ENCODE measurements at regions not wholly inside any gene's neighbourhood (a gene's known extent, or its start where the extent isn't known, plus 50 kb on each side); places are given as distances from the start of the nearest gene placed in this dataset.
"Not testable (repeated sequence)": the region's sequence is repeated elsewhere in the genome, so short reads cannot be mapped to it uniquely, and the experiment has no call there.

- DNase-seq, result not testable (repeated sequence)
These were observed 55.9 kb upstream of the ACSM6 start for GRCh38 chr10:95137990-95138625.

GRCh38 chr10:95134490-95134889, 59.5 kb upstream of the ACSM6 start:
- DNase-seq, result no peak

- peak; percentile 13 for DNase-seq
These were observed 60.0 kb upstream of the ACSM6 start for GRCh38 chr10:95133997-95134396.

DNA sequence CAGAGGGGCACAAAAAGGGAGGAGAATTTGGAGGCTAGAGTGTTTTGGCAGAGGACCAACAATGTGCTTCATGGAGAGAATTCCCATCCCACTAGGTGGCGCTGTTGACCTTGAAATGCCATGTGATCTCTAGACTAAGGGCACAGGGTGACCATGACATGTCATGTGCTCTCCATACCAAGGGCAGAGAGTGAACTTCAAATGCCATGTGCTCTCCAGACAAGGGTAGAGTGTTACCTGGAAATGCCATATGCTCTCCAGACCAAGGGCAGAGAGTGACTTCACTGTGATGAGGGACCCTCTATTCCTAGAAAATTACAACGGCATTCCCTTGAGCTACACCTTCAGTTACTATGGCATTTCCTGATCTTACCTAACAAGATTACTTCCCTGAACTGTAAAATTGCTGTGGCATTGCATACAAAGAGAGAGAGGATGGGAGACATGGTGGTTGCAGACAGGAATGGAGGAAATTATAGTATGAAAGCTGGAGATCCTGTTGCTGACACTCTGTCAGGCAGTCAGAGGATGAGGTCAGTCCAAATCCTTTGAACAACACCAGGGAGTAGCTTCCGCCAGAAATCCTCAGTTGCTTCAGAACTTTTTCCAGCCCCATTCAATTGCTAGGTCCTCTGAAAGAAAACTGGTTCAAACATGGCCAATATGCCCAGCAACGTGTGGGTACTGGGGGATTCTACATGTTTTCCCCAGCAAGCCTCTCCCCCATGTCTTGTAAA, 60.9 kb upstream of the ACSM6 start:
- DNase-seq, result peak; percentile 95

DNA sequence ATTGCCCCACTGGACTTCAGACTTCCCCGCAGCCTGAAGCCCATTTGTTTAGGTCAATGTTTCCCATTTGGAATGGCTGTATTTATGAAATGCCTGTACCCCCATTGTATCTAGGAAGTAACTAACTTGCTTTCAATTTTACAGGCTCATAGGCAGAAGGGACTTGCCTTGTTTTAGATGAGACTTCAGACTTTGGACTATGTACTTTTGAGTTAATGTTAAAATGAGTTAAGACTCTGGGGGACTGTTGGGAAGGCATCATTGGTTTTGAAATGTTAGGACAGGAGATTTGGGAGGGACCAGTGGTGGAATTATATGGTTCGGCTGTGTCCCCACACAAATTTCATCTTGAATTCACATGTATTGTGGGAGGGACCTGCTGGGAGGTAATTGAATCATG, 61.1 kb upstream of the CYP2C8 start:
- DNase-seq, result not testable (repeated sequence)

GRCh38 chr10:95125582-95125981, 56.3 kb upstream of the CYP2C8 start:
- DNase-seq, result no peak

DNA sequence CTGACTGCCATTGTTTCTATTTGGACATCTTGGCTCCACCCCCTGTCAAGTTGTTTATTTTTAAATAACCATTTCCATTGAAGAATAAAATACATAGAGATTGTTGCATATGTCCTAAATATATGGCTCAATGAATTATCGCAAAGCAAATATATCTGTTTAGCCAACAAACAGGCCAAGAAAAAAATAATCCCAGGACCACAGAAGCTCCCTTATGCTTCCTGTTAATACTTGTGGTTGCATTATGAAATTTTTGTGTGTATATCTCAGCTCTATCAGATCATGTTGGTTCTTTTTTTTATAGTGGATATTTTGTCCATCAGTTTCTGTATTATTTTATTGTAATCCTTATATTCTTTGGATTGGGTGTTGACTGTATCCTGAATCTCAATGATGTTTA, 53.4 kb upstream of the CYP2C8 start:
- DNase-seq, result peak; percentile 70

GRCh38 chr10:95121904-95122303, 52.6 kb upstream of the CYP2C8 start:
- no peak for DNase-seq
